HG02870 (cell line): ENCODE measurements at regions not wholly inside any gene's neighbourhood (a gene's known extent, or its start where the extent isn't known, plus 50 kb on each side); places are given as distances from the start of the nearest gene placed in this dataset.
"Not testable (repeated sequence)": the region's sequence is repeated elsewhere in the genome, so short reads cannot be mapped to it uniquely, and the experiment has no call there.

Experiments
- ATAC-seq: cut with Tn5 transposase; IDR thresholded peaks from one replicate; pipeline ENCODE4 v1.9.1; 2021; ENCODE audit warnings: mild to moderate bottlenecking, moderate library complexity; ENCODE audit not compliant: unreplicated experiment

GRCh38 chr6:85236636-85237035 is 213.2 kb upstream of the NT5E start:
- no peak for ATAC-seq

GRCh38 chr6:85227345-85227744 is 222.5 kb upstream of the NT5E start:
- ATAC-seq, result not testable (repeated sequence)

GRCh38 chr6:85212794-85213193 is 237.1 kb upstream of the NT5E start:
- ATAC-seq, result not testable (repeated sequence)

- no peak for ATAC-seq
Observed at GRCh38 chr6:85195243-85195642, 254.6 kb upstream of the NT5E start.

- ATAC-seq, result no peak
Observed at GRCh38 chr6:85193339-85193738, 256.5 kb upstream of the NT5E start.

- no peak for ATAC-seq
Observed at GRCh38 chr6:85192596-85192995, 257.3 kb upstream of the NT5E start.

GRCh38 chr6:85192186-85192585 is 257.7 kb upstream of the NT5E start:
- ATAC-seq, result no peak

GRCh38 chr6:85191656-85192055 is 258.2 kb upstream of the NT5E start:
- no peak for ATAC-seq

- no peak for ATAC-seq
Observed at GRCh38 chr6:85186546-85187175, 263.2 kb upstream of the NT5E start.

- no peak for ATAC-seq
Observed at GRCh38 chr6:85185977-85186376, 263.9 kb upstream of the NT5E start.

GRCh38 chr6:85183841-85184240 is 266.0 kb upstream of the NT5E start:
- no peak for ATAC-seq

- no peak for ATAC-seq
Observed at GRCh38 chr6:85172705-85173104, 277.2 kb upstream of the NT5E start.

GRCh38 chr6:85172161-85172560 is 277.7 kb upstream of the NT5E start:
- no peak for ATAC-seq

- no peak for ATAC-seq
Observed at GRCh38 chr6:85169189-85169588, 280.7 kb upstream of the NT5E start.

- ATAC-seq, result no peak
Observed at GRCh38 chr6:85168146-85168545, 281.7 kb upstream of the NT5E start.

GRCh38 chr6:85166114-85166741 is 283.7 kb upstream of the NT5E start:
- ATAC-seq, result no peak

- no peak for ATAC-seq
Observed at GRCh38 chr6:85163156-85164080, 286.5 kb upstream of the NT5E start.

GRCh38 chr6:85157311-85157710 is 292.6 kb upstream of the NT5E start:
- no peak for ATAC-seq

GRCh38 chr6:85143676-85144075 is 306.2 kb upstream of the NT5E start:
- ATAC-seq, result no peak

GRCh38 chr6:85137865-85138264 is 312.0 kb upstream of the NT5E start:
- no peak for ATAC-seq

GRCh38 chr6:85136310-85136709 is 313.6 kb upstream of the NT5E start:
- no peak for ATAC-seq
